Astrocyte of the cerebellum (primary cell): ENCODE measurements at regions not wholly inside any gene's neighbourhood (a gene's known extent, or its start where the extent isn't known, plus 50 kb on each side); places are given as distances from the start of the nearest gene placed in this dataset.

Experiments used
- DNase-seq: peaks from one replicate; pipeline ENCODE4 v3.0.0-alpha.2; 2011; ENCODE audit warnings: low read depth
- H3K4me3 ChIP-seq: 2 replicates; pipeline ENCODE4 v1.5.1; 2011; ENCODE audit warnings: mild to moderate bottlenecking, low read depth, low read length, moderate library complexity
- in situ Hi-C: cut with HindIII; loops from 2 replicates; pipeline ENCODE4 v1.10.0; 2017; ENCODE audit warnings: low sequenced_read_pairs
- TF ChIP-seq, protein P1 (sequence below): IDR thresholded peaks from 2 replicates; pipeline ENCODE4 v1.5.1; 2012; ENCODE audit warnings: low read length, low read depth, moderate library complexity, mild to moderate bottlenecking; ENCODE audit errors: missing control alignments

DNA sequence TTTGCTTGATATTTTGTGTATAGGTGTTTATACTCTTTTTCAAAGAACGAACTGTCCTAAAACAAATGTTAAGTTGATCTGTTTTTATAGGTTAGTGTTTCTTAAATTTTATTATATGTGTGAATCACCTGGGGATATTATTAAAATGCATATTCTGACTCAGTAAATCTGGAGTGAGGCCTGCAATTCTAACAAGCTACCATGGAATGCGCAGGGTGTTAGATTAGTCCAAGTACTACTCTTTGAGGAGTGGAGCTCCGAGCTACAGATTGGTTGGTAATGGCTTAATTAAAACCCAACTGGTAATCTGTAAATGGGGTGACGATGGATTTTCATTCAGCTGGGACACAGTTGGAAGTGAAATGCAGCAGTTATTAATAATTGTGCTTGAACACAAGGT is 214.1 kb upstream of the UFM1 start:
- DNase-seq = no peak
- no peak overlapping the region for H3K4me3 ChIP-seq
- TF ChIP-seq, protein P1, sequence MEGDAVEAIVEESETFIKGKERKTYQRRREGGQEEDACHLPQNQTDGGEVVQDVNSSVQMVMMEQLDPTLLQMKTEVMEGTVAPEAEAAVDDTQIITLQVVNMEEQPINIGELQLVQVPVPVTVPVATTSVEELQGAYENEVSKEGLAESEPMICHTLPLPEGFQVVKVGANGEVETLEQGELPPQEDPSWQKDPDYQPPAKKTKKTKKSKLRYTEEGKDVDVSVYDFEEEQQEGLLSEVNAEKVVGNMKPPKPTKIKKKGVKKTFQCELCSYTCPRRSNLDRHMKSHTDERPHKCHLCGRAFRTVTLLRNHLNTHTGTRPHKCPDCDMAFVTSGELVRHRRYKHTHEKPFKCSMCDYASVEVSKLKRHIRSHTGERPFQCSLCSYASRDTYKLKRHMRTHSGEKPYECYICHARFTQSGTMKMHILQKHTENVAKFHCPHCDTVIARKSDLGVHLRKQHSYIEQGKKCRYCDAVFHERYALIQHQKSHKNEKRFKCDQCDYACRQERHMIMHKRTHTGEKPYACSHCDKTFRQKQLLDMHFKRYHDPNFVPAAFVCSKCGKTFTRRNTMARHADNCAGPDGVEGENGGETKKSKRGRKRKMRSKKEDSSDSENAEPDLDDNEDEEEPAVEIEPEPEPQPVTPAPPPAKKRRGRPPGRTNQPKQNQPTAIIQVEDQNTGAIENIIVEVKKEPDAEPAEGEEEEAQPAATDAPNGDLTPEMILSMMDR = no peak
- in situ Hi-C loops = no loop called here

DNA sequence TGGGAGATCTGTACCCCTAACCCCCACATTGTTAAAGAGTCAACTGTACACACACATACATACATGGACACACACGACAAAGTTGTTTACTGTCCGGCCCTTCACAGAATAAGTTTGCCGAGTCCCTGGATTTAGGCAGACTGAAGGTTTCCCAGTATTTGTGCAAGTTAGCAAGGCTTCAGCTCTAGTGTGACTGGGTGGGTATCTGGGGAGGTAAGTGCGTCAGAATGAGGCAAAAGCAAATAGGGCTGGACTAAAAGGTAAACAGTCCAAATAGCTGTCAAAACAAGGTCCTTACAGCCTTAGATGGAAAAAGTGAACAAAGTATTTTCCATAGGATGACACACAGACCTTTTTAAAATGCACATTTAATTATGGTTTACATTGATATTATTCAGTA is 228.4 kb upstream of the UFM1 start:
- TF ChIP-seq, protein P1 = no peak
- in situ Hi-C loops = no loop called here

DNA sequence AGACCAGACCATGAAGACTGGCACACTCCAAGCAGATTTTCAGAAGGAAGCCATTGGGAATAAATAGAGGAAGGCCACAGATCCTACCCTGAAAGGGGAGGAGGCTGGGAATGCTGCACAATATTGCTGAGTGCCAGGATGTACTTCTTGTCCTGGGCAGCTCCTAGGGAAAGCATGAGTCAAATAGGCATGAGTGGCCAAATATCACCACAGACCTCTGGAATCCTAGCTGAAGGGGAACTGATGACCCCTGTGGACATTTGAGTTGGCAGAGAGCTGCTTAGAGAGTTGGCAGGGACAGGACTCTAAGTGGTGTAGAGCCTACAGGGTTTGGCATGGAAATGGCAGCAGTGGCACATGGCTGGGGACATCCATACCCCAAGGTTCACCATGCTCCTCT is 234.3 kb upstream of the TRPC4 start:
- TF ChIP-seq, protein P1 = no peak
- H3K4me3 ChIP-seq = no peak overlapping the region
- DNase-seq = no peak
- in situ Hi-C loops = no loop called here

More for the DNA sequence above, 228.4 kb upstream of the UFM1 start:
- no peak for DNase-seq
- H3K4me3 ChIP-seq = no peak overlapping the region

DNA sequence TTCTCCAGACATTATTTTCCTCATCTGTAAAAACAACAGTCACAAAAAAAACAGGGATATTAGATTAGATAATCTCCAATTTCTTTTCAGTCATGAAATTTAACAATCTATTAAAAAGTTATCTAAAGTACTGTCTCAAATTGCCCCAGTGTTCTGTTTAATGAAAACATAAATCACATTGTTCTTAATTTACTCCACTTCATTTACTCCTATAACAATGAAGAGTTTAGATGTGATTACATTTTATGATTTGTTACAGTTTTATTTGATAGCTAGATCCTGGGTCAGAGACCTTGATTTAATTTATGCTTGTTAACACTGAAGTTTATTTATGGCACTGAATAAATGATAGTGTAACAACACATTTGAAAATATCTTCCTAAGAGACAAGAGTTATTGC is 230.2 kb upstream of the TRPC4 start:
- TF ChIP-seq, protein P1 = no peak
- no peak overlapping the region for H3K4me3 ChIP-seq
- no peak for DNase-seq
- in situ Hi-C loops = no loop called here

DNA sequence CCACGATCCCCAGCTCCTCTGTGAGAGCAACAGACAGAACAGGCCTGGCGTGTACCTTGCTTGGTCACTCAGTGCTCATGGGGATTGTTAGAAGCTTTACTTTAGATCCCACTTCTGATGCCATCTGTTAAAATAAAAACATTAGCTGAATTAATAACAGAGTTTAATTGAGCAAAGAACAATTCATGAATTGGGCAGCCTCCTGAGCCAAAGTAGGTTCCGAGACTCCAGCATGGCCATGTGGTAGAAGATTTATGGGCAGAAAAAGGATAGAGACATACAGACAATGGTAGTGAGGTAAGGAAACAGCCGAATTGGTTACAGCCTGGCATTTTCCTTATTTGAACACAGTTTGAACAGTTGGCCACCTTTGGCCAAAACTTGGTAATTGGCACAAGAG is 223.9 kb upstream of the TRPC4 start:
- in situ Hi-C loops = no loop called here
- no peak overlapping the region for H3K4me3 ChIP-seq
- no peak for DNase-seq
- TF ChIP-seq, protein P1 = no peak

DNA sequence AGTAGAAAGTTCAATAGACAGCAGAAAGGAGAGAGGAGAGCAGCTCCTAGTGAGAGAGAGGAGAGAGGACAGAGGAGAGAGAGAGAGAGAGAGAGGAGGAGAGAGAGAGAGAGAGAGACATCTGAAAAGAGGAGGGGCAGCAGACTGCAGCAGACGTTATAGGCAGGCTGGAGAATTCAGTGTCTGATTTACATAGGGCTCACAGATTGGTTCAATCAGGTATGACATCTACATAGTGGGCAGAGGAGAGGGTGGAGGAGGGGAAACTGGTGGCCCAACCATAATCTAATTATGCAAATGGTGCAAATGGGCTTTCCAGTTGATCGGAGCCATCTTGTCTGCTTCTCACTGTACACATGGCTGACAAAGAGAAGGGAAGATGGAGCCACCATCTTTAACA is 221.3 kb upstream of the TRPC4 start:
- no peak overlapping the region for H3K4me3 ChIP-seq
- in situ Hi-C loops = no loop called here
- no peak for DNase-seq
- TF ChIP-seq, protein P1 = no peak

DNA sequence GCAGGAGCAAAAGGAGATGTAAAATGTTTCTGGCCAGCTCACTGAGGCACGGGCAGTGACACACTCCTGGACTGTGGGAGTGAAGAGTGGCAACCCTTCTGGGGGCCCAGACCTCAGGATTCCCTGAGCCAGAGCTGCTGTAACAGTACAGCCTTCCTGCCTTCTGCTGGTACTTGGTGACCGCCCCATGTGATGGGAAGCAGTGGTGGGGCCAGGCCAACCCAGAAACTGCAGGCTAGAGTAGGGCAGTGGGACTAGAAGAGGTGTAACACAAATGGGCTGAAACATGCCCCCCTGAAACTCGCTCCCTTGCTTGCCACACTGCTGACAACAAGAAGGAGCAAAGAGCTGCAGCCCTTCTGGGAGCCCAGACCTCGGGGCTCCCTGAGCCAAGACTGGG is 217.1 kb upstream of the TRPC4 start:
- H3K4me3 ChIP-seq = no peak overlapping the region
- TF ChIP-seq, protein P1 = no peak
- no peak for DNase-seq
- in situ Hi-C loops = no loop called here
